WTC11 (cell line): ENCODE measurements at regions not wholly inside any gene's neighbourhood (a gene's known extent, or its start where the extent isn't known, plus 50 kb on each side); places are given as distances from the start of the nearest gene placed in this dataset.

Source experiments
- ATAC-seq: fragments of 200-7000 bp; cut with Tn5 transposase; 2 replicates; pipeline ENCODE4 v1.10.0; 2021; ENCODE audit warnings: mild to moderate bottlenecking, moderate library complexity
- CTCF ChIA-PET: fragments of 300-600 bp; sonication (Branson Sonifier 250); formaldehyde crosslinking; loops from one replicate; lab custom pipeline; 2021; ENCODE audit warnings: antibody characterized with exemption; lab: Charles Lee
- POLR2A ChIA-PET: fragments of 350-600 bp; sonication (Branson Sonifier 250); formaldehyde crosslinking; loops from one replicate; lab custom pipeline; 2021; ENCODE audit warnings: antibody characterized with exemption; lab: Charles Lee
- DNase-seq: peaks from one replicate; pipeline ENCODE4 v3.0.0; 2021; ENCODE audit warnings: low spot score
- H3K27ac Mint-ChIP-seq: 2 replicates; pipeline ENCODE4 v1.8.0; 2021; ENCODE audit warnings: mixed read lengths
- H3K27me3 Mint-ChIP-seq: 2 replicates; pipeline ENCODE4 v1.8.0; 2021; ENCODE audit warnings: low read depth, mild to moderate bottlenecking, moderate library complexity, mixed read lengths
- H3K36me3 Mint-ChIP-seq: 2 replicates; pipeline ENCODE4 v1.8.0; 2021; ENCODE audit warnings: mixed read lengths
- H3K4me1 Mint-ChIP-seq: 2 replicates; pipeline ENCODE4 v1.8.0; 2022; ENCODE audit warnings: mixed read lengths
- H3K4me3 Mint-ChIP-seq: 2 replicates; pipeline ENCODE4 v1.8.0; 2021; ENCODE audit warnings: mild to moderate bottlenecking, moderate library complexity, mixed read lengths
- H3K9me3 Mint-ChIP-seq: 2 replicates; pipeline ENCODE4 v1.8.0; 2021; ENCODE audit warnings: mixed read lengths
- E2F4 ChIP-seq: sonication (generic); formaldehyde crosslinking; IDR thresholded peaks from 2 replicates; pipeline ENCODE4 v1.8.1; 2022; ENCODE audit warnings: low read depth, mild to moderate bottlenecking, moderate library complexity, missing genetic modification reagents, borderline replicate concordance
- ETV6 ChIP-seq: sonication (generic); formaldehyde crosslinking; IDR thresholded peaks from 2 replicates; pipeline ENCODE4 v1.8.1; 2022; ENCODE audit warnings: mild to moderate bottlenecking, missing genetic modification reagents
- FOXK1 ChIP-seq: sonication (generic); formaldehyde crosslinking; IDR thresholded peaks from 2 replicates; pipeline ENCODE4 v1.8.0; 2022; ENCODE audit warnings: mild to moderate bottlenecking, moderate library complexity, missing genetic modification reagents
- GABPB1 ChIP-seq: sonication (generic); formaldehyde crosslinking; IDR thresholded peaks from 2 replicates; pipeline ENCODE4 v1.8.1; 2023; ENCODE audit warnings: mild to moderate bottlenecking, missing genetic modification reagents
- JAZF1 ChIP-seq: fragments of 250-450 bp; sonication (Bioruptor Pico); IDR thresholded peaks from 2 replicates; pipeline ENCODE4 v1.9.0; 2021; ENCODE audit warnings: moderate library complexity, mild to moderate bottlenecking, inconsistent platforms
- JUN ChIP-seq: sonication (generic); formaldehyde crosslinking; IDR thresholded peaks from 2 replicates; pipeline ENCODE4 v1.8.0; 2023; ENCODE audit warnings: mild to moderate bottlenecking, missing genetic modification reagents
- KAT7 ChIP-seq: sonication (generic); formaldehyde crosslinking; IDR thresholded peaks from 2 replicates; pipeline ENCODE4 v1.8.1; 2023; ENCODE audit warnings: missing genetic modification reagents, mild to moderate bottlenecking, borderline replicate concordance
- NR1H2 ChIP-seq: sonication (generic); formaldehyde crosslinking; IDR thresholded peaks from 2 replicates; pipeline ENCODE4 v1.9.0; 2021; ENCODE audit warnings: mild to moderate bottlenecking, moderate library complexity, missing genetic modification reagents
- NR3C1 ChIP-seq: sonication (generic); formaldehyde crosslinking; conservative IDR thresholded peaks from 2 replicates; pipeline ENCODE4 v1.8.1; 2023; ENCODE audit warnings: low read depth, mild to moderate bottlenecking, missing genetic modification reagents
- ZNF121 ChIP-seq: sonication (generic); formaldehyde crosslinking; IDR thresholded peaks from 2 replicates; pipeline ENCODE4 v1.8.0; 2023; ENCODE audit warnings: missing genetic modification reagents
- ZNF263 ChIP-seq: sonication (generic); formaldehyde crosslinking; IDR thresholded peaks from 2 replicates; pipeline ENCODE4 v1.8.1; 2022; ENCODE audit warnings: low read depth, mild to moderate bottlenecking, moderate library complexity, missing genetic modification reagents
- ZNF281 ChIP-seq: sonication (generic); formaldehyde crosslinking; IDR thresholded peaks from 2 replicates; pipeline ENCODE4 v1.8.0; 2023; ENCODE audit warnings: mild to moderate bottlenecking, missing genetic modification reagents
- ZNF317 ChIP-seq: sonication (generic); formaldehyde crosslinking; IDR thresholded peaks from 2 replicates; pipeline ENCODE4 v1.8.1; 2023; ENCODE audit warnings: low read depth, mild to moderate bottlenecking, moderate library complexity, missing genetic modification reagents, borderline replicate concordance
- ZNF425 ChIP-seq: fragments of 250-450 bp; sonication (Bioruptor Pico); conservative IDR thresholded peaks from 2 replicates; pipeline ENCODE4 v1.9.0; 2021; ENCODE audit warnings: mild to moderate bottlenecking
- ZSCAN18 ChIP-seq: fragments of 250-450 bp; sonication (Bioruptor Pico); IDR thresholded peaks from 2 replicates; pipeline ENCODE4 v2.1.2; 2022; ENCODE audit warnings: mild to moderate bottlenecking, moderate library complexity
- TF ChIP-seq, protein P1 (sequence below): sonication (generic); formaldehyde crosslinking; IDR thresholded peaks from 2 replicates; pipeline ENCODE4 v1.8.1; 2023; ENCODE audit warnings: mild to moderate bottlenecking, missing genetic modification reagents, borderline replicate concordance
- TF ChIP-seq, protein P2 (sequence below): sonication (generic); formaldehyde crosslinking; IDR thresholded peaks from 2 replicates; pipeline ENCODE4 v1.8.0; 2022; ENCODE audit warnings: mild to moderate bottlenecking, missing genetic modification reagents
- TF ChIP-seq, protein P3 (sequence below): sonication (generic); formaldehyde crosslinking; conservative IDR thresholded peaks from 2 replicates; pipeline ENCODE4 v1.8.1; 2022; ENCODE audit warnings: mild to moderate bottlenecking, missing genetic modification reagents
- TF ChIP-seq, protein P4 (sequence below): sonication (generic); formaldehyde crosslinking; IDR thresholded peaks from 2 replicates; pipeline ENCODE4 v1.8.1; 2022; ENCODE audit warnings: low read depth, missing genetic modification reagents, borderline replicate concordance

DNA sequence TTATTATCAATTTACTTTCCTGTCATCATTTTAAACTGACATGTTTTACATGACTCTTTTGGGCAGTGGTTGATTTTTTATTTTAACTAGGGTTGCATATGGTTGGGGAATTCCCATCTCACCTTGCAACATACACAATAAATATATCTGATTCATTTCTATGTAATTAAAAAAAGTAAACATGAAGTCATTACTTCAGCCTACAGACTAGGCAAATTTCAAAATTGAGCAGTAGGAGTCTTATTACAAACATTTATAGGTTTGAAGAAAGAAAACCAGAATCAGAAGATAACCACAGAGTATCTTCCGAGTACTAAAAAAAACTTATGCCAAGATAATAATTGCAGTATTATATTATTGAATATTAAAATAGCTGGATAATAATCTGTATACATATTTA lies 377.0 kb upstream of the VRK2 start:
- DNase-seq: no peak
- Mint-ChIP-seq H3K4me3 (no peak overlapping the region), H3K4me1 (peaks cover 7% of the 10 kb centered on the region), H3K27me3 (no peaks in the 10 kb centered on the region), H3K27ac (no peak overlapping the region), H3K9me3 (no peaks in the 10 kb centered on the region), H3K36me3 (no peaks in the 10 kb centered on the region)
- TF ChIP-seq JAZF1 (CRISPR knock-in tag) (no peak), KAT7 (CRISPR knock-in tag) (no peak), NR3C1 (CRISPR knock-in tag) (no peak), E2F4 (no peak), ZNF317 (CRISPR knock-in tag) (no peak), ZNF281 (CRISPR knock-in tag) (no peak), ETV6 (no peak), ZNF263 (CRISPR knock-in tag) (no peak), GABPB1 (CRISPR knock-in tag) (no peak), ZSCAN18 (CRISPR knock-in tag) (no peak)
- ATAC-seq: no peak
- ChIA-PET POLR2A (no interaction called here), CTCF (no interaction called here)

GRCh38 chr2:57674025-57674424 lies 372.6 kb upstream of the VRK2 start:
- Mint-ChIP-seq H3K27ac (no peak overlapping the region), H3K36me3 (no peaks in the 10 kb centered on the region), H3K9me3 (no peaks in the 10 kb centered on the region), H3K4me3 (no peak overlapping the region), H3K27me3 (no peaks in the 10 kb centered on the region), H3K4me1 (peaks cover 7% of the 10 kb centered on the region)
- ATAC-seq: no peak
- POLR2A ChIA-PET: no interaction called here
- CTCF ChIA-PET: no interaction called here
- TF ChIP-seq, protein P1, sequence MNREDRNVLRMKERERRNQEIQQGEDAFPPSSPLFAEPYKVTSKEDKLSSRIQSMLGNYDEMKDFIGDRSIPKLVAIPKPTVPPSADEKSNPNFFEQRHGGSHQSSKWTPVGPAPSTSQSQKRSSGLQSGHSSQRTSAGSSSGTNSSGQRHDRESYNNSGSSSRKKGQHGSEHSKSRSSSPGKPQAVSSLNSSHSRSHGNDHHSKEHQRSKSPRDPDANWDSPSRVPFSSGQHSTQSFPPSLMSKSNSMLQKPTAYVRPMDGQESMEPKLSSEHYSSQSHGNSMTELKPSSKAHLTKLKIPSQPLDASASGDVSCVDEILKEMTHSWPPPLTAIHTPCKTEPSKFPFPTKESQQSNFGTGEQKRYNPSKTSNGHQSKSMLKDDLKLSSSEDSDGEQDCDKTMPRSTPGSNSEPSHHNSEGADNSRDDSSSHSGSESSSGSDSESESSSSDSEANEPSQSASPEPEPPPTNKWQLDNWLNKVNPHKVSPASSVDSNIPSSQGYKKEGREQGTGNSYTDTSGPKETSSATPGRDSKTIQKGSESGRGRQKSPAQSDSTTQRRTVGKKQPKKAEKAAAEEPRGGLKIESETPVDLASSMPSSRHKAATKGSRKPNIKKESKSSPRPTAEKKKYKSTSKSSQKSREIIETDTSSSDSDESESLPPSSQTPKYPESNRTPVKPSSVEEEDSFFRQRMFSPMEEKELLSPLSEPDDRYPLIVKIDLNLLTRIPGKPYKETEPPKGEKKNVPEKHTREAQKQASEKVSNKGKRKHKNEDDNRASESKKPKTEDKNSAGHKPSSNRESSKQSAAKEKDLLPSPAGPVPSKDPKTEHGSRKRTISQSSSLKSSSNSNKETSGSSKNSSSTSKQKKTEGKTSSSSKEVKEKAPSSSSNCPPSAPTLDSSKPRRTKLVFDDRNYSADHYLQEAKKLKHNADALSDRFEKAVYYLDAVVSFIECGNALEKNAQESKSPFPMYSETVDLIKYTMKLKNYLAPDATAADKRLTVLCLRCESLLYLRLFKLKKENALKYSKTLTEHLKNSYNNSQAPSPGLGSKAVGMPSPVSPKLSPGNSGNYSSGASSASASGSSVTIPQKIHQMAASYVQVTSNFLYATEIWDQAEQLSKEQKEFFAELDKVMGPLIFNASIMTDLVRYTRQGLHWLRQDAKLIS: no peak
- TF ChIP-seq ZNF263 (CRISPR knock-in tag): no peak
- no peak for TF ChIP-seq NR1H2 (CRISPR knock-in tag)
- no peak for DNase-seq

DNA sequence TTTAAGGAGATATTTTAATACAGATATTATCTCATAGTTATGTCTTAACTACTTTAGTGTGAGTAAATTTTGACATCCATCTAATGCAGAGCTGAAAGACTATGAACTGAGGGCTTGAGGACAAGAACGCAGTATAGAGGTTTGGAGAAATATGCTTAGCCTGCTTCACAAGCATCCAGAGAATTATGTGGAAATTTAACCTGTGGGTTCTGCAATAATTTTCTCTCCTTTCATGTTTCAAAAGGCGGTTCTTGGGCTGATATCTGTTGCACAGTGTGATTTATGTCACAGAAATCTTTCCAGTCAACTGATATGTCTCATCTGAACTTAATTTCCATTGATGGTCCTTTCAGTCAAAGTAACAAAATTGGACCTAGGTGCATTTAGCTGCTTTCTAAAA lies 371.9 kb upstream of the VRK2 start:
- Mint-ChIP-seq H3K4me3 (no peak overlapping the region), H3K27me3 (no peaks in the 10 kb centered on the region), H3K4me1 (peaks cover 7% of the 10 kb centered on the region), H3K27ac (no peak overlapping the region), H3K9me3 (no peaks in the 10 kb centered on the region), H3K36me3 (no peaks in the 10 kb centered on the region)
- ATAC-seq (no peak), DNase-seq (no peak)
- ChIA-PET CTCF (no interaction called here), POLR2A (no interaction called here)
- TF ChIP-seq ZNF121 (CRISPR knock-in tag) (no peak), FOXK1 (no peak), JUN (no peak), ZNF425 (no peak), NR1H2 (CRISPR knock-in tag) (no peak)
- TF ChIP-seq, protein P2, sequence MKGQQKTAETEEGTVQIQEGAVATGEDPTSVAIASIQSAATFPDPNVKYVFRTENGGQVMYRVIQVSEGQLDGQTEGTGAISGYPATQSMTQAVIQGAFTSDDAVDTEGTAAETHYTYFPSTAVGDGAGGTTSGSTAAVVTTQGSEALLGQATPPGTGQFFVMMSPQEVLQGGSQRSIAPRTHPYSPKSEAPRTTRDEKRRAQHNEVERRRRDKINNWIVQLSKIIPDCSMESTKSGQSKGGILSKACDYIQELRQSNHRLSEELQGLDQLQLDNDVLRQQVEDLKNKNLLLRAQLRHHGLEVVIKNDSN (CRISPR knock-in tag): no peak
- TF ChIP-seq, protein P3, sequence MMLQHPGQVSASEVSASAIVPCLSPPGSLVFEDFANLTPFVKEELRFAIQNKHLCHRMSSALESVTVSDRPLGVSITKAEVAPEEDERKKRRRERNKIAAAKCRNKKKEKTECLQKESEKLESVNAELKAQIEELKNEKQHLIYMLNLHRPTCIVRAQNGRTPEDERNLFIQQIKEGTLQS: no peak
- TF ChIP-seq, protein P4, sequence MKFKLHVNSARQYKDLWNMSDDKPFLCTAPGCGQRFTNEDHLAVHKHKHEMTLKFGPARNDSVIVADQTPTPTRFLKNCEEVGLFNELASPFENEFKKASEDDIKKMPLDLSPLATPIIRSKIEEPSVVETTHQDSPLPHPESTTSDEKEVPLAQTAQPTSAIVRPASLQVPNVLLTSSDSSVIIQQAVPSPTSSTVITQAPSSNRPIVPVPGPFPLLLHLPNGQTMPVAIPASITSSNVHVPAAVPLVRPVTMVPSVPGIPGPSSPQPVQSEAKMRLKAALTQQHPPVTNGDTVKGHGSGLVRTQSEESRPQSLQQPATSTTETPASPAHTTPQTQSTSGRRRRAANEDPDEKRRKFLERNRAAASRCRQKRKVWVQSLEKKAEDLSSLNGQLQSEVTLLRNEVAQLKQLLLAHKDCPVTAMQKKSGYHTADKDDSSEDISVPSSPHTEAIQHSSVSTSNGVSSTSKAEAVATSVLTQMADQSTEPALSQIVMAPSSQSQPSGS: no peak
